ENCODE measurements at regions not wholly inside any gene's neighbourhood (a gene's known extent, or its start where the extent isn't known, plus 50 kb on each side); places are given as distances from the start of the nearest gene placed in this dataset.

GRCh38 chr12:46131732-46132469, 136.9 kb downstream of the SLC38A1 start:
- no peak for DNase-seq (ENCODE audit: low read depth)

DNA sequence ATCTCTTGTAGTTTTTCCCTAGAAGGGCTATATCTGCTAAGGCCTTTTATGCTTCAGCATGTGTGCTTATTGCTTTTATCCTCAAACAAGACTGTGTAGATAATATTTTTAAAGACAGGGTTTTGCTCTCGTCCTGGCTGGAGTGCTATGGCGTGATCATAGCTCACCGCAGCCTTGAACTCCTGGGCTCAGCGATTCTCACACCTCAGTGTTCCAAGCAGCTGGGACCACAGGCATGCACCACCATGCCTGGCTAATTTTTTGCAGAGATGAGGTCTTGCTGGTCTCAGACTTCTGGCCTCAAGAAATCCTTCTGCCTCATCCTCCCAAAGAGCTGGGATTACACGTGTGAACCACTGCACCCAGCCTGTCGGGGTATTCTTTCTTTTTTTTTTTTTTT, 137.3 kb upstream of the SCAF11 start:
- no peak for DNase-seq (ENCODE audit: low read depth)

DNA sequence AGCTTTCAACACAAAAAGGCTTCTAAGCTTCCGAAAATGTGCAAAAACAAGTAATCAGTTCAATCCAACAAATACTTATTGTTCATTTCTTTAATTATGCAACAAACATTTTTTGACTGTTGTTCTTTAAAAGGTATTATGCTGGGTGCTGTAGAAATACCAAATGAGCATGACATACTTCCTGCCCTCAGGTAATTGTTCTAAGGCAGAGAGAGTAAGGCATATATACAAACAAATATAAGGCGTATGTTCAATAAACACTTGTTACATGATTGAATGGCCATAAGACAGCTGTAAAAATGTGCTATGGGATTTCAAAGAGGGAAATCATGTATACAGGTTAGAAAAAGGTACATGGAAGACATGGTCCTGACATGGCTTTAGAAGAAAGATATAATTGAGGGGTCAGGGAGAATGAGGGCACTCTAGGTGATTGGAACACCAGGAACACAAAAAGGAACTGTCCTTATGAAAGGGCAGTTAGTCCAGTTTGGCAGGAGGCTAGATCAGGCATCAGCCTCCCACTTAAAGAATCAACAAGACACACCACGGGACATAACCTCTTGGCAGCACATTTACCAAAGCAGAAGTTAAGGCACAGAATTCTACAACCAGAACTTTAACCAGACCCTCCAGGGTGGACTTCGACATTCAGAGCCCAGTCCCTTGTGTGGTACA, 135.8 kb upstream of the SCAF11 start:
- DNase-seq (ENCODE audit: low read depth), result no peak

DNA sequence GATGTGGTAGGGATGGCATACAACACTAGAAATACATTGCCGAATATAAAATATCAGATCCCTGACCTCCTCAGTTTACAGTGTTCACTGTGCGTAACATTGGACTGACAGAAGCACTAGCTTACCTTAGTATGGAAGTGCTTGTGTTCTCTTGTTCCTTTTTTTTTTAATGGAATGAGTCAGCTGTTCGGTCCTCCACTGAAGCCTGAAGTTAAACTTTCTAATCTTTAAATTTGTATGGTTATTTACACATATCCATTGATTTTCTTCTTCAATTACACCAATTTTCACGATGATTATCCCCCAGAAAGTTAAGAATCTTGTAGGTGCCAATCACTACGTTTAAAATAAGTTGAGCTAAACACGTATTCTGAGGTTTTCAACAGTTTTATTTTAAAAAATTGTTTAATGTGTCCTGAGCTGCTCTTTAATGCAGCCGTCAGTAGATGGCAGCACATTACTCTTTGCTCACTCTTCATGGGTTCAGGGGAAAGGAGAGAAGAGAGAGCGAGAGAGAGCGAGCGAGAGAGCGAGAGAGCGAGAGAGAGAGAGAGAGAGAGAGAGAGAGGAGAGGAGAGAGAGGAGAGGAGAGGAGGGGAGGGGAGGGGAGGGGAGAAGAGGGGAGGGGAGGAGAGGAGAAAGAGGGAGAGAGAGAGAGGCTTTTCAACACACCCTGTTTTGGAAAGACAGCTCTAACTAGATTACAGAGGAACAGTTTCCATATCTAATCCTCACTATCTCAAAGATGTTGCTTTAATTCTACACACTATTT, 134.7 kb upstream of the SCAF11 start:
- peak; percentile 18 for DNase-seq (ENCODE audit: low read depth)

GRCh38 chr12:46124132-46124847, 133.9 kb upstream of the SCAF11 start:
- DNase-seq (ENCODE audit: low read depth), result no peak

DNA sequence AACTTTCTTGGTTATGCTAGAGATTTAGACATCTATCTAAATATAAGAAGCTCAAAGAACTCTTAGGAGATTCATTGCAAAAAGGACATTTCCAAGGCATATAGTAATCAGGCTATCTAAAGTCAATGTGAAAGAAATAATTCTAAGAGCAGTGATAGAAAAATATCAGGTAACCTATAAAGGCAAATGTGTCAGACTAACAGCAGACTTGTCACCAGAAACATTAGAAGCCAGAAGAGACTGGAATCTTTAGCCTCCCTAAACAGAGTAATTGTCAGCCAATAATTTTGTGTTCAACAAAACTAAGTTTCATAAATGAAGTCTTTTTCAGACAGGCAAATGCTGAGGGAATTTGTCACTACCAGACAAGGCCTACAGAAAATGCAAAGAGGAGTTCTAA, 122.0 kb upstream of the SCAF11 start:
- no peak for DNase-seq (ENCODE audit: low read depth)

GRCh38 chr12:46111715-46112114, 121.3 kb upstream of the SCAF11 start:
- no peak for DNase-seq (ENCODE audit: low read depth)

- no peak for DNase-seq (ENCODE audit: low read depth)
These were observed 120.7 kb upstream of the SCAF11 start for GRCh38 chr12:46110928-46111699.

DNA sequence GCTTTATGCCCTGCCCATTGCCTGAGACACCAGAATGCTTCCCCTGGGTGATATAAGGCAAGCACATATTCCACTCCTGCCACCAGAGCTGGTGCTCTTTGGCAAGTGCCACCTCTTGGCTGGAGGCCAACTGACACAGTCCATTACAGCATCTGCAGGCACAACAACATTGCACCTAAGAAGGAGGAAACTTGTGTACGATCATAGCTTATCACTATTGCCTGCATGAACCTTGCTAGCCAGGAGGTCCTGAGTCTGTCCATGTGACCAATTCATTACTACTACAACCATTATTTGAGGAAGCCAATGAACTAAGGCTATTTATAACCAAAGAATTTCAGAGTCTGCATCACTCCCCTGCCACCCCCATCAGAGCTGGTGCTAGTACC, 119.8 kb upstream of the SCAF11 start:
- no peak for DNase-seq (ENCODE audit: low read depth)

- DNase-seq (ENCODE audit: low read depth), result no peak
These were observed 119.2 kb upstream of the SCAF11 start for GRCh38 chr12:46109343-46110222.

DNA sequence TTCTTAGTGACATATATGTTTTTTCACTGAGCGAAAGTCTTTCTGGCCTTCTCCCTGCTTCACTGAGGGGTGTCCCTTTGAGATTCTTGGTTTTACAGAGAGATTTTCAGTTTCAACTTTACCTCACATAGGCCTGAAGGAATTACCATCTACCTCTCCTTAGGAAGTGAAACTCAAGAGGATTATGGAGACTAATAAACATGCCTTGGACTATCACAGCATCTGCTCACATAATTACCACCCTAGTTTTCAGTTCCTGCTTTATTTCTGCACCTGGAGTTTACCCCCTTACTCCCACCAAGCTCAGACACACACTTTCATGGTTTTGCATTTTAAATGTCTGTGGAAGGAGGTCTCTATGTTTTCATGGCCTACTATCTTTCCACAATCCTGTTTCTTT, 118.3 kb upstream of the SCAF11 start:
- DNase-seq (ENCODE audit: low read depth), result no peak

GRCh38 chr12:46107591-46107990, 117.2 kb upstream of the SCAF11 start:
- DNase-seq (ENCODE audit: low read depth), result no peak

DNA sequence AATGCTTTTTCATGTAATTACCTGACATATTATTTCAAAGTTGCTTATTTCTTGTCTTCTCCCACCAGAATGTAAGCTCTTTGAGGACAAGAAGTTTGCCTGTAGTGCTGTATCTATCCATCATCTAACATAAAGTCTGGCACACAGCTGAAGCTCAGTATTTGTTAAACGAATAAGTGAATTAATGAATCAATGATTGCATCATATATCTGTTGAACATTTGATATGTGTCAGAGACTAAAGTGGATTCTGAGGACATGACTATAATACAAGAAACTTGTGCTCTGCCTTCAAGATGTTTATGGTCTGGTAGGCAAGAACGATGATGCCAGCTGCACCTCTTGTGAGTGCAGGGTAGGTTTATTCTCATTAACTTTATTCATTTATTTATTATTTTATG, 115.4 kb upstream of the SCAF11 start:
- DNase-seq (ENCODE audit: low read depth), result no peak

DNA sequence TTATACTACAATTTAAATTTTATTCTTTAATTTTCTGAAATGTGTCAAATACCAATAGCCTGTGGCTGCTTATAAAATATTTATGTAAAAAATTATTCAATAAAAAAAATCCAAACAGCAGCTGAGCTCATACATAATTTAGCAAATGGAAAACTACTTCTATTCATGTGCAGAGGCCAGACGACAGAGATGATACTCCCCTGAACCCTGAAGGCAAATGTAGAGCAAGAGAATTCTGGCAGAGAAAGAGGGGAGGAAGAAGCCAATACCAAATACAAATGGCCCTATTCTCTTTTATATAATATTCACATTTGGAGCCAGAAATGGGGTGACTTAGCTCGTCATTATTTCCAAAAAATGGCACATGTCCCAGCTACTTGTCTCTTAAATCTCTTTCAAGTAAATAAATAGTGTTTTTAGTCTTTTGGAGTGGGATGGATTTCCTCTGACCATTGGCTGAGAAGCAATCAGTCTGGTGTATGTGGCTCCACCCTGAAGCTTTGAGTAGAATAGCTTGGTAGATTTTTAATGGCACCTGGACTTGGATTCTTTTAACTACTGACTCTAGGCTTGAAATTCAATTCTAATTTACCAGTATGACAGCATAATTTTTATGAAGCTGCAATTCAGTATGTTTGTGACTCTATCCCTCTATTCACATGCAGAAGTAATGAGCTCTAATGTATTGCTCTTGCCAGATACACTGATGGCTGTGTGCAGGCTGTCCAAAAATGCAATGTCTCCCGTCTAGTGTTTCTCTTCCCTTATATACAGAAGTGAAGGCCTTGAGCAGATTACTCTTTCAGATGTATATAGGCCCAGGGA, 113.4 kb upstream of the SCAF11 start:
- DNase-seq (ENCODE audit: low read depth), result no peak

DNA sequence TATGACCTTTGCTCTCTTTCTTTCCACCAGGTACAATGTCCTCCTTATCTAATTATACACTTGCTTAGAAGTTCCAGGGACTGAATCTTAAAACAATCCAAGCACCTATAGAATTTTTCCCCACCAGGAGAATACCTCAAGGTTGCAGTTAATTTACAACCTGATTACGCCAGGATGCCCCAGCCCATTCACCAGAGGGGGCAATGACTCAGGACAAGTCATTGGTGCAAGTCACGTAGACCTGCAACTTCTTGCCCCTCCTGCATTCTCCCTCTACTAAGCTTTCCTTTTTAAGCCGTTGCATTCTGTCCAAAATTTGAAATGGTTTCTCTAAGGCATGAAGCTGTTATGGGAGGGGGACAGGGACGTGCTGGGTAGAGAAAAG, 111.1 kb upstream of the SCAF11 start:
- no peak for DNase-seq (ENCODE audit: low read depth)

DNA sequence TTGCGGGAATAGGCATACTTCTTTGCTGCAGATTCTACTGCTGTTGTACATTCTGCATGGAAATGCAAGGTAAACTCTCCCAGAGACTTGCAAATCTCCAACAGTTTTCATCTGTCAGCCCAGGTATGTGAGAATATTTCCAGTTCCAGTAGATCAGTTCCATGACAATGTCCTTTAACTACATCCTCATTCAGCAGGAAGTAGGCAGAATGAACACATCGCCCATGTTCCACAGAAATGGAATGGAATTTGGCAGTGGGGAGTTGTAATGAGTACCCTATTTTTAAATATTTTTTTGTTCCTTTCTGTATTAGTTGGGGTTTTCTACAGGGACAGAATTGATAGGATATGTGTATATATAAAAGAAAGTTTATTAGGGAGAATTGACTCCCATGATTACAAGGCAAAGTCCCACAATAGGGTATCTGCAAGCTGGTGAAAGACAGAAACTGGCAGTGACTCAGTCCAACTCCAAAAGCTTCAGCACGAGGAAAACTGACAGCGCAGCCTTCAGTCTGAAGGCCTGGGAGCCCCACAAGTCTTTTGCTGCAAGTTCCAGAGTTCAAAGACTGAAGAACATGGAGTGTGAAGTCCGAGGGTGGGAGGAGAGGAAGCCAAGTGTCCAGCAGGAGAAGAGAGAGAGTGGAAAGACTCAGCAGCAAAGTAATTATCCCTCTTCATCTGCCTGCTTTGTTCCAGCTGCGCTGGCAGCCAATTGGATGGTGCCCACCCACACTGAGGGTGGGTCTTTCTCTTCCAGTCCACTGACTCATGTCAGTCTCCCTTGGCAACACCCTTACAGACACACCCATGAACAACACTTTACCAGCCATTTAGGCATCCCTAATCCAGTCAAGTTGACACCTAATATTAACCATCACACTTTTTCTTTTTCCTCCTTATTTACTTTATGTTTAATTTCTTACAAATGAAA, 110.4 kb upstream of the SCAF11 start:
- no peak for DNase-seq (ENCODE audit: low read depth)

GRCh38 chr12:46089414-46090162, 99.2 kb upstream of the SCAF11 start:
- DNase-seq (ENCODE audit: low read depth), result no peak

- no peak for DNase-seq (ENCODE audit: low read depth)
These were observed 97.6 kb upstream of the SCAF11 start for GRCh38 chr12:46087916-46088439.

Data from stimulated activated CD8-positive, alpha-beta memory T cell treated with anti-CD3 and anti-CD28 coated beads, Interleukin-4, amount 100 ng/mL, for 24 hours (primary cell).